MM.1S (cell line): ENCODE measurements at regions not wholly inside any gene's neighbourhood (a gene's known extent, or its start where the extent isn't known, plus 50 kb on each side); places are given as distances from the start of the nearest gene placed in this dataset.

Source experiments
- DNase-seq: peaks from one replicate; pipeline ENCODE4 v3.0.0-alpha.2; 2015
- H2AFZ ChIP-seq: fragments of 300-600 bp; sonication (generic); 2 replicates; pipeline ENCODE4 v1.6.0; 2016; ENCODE audit warnings: antibody characterized with exemption, low read length
- H3F3A ChIP-seq: fragments of 300-600 bp; sonication (generic); 2 replicates; pipeline ENCODE4 v1.6.1; 2016; ENCODE audit warnings: mild to moderate bottlenecking, antibody characterized with exemption, low read length, moderate library complexity, mixed read lengths; ENCODE audit not compliant: insufficient read depth
- H3K27ac ChIP-seq: fragments of 300-600 bp; sonication (generic); 2 replicates; pipeline ENCODE4 v1.5.1; 2016; ENCODE audit warnings: mild to moderate bottlenecking, low read length
- H3K27me3 ChIP-seq: fragments of 300-600 bp; sonication (generic); replicated peaks from 2 replicates; pipeline ENCODE4 v1.6.0; 2016; ENCODE audit warnings: low read length; ENCODE audit not compliant: insufficient read depth
- H3K36me3 ChIP-seq: fragments of 300-600 bp; sonication (generic); replicated peaks from 2 replicates; pipeline ENCODE4 v1.6.1; 2016; ENCODE audit warnings: mild to moderate bottlenecking, low read length, mixed read lengths; ENCODE audit not compliant: insufficient read depth
- H3K4me1 ChIP-seq: fragments of 300-600 bp; sonication (generic); 2 replicates; pipeline ENCODE4 v1.6.1; 2016; ENCODE audit warnings: low read length, mixed read lengths
- H3K4me2 ChIP-seq: fragments of 300-600 bp; sonication (generic); 2 replicates; pipeline ENCODE4 v1.6.0; 2016; ENCODE audit warnings: low read depth, low read length
- H3K4me3 ChIP-seq: fragments of 300-600 bp; sonication (generic); 2 replicates; pipeline ENCODE4 v1.5.1; 2016; ENCODE audit warnings: low read length, mixed read lengths
- H3K79me2 ChIP-seq: fragments of 300-600 bp; sonication (generic); 2 replicates; pipeline ENCODE4 v1.6.1; 2016; ENCODE audit warnings: mixed run types, low read length, mixed read lengths
- H3K9ac ChIP-seq: fragments of 300-600 bp; sonication (generic); 2 replicates; pipeline ENCODE4 v1.6.1; 2016; ENCODE audit warnings: low read length, mixed read lengths
- H3K9me2 ChIP-seq: fragments of 300-600 bp; sonication (generic); replicated peaks from 2 replicates; pipeline ENCODE4 v1.6.1; 2016; ENCODE audit warnings: mild to moderate bottlenecking, low read length, mixed read lengths; ENCODE audit not compliant: insufficient read depth
- H3K9me3 ChIP-seq: fragments of 300-600 bp; sonication (generic); replicated peaks from 2 replicates; pipeline ENCODE4 v1.6.1; 2016; ENCODE audit warnings: mild to moderate bottlenecking, low read length, mixed read lengths; ENCODE audit not compliant: insufficient read depth
- H4K20me1 ChIP-seq: fragments of 300-600 bp; sonication (generic); 2 replicates; pipeline ENCODE4 v1.6.1; 2016; ENCODE audit warnings: mild to moderate bottlenecking, low read length, moderate library complexity, mixed read lengths; ENCODE audit not compliant: insufficient read depth
- CTCF ChIP-seq: fragments of 300-600 bp; sonication (generic); IDR thresholded peaks from 2 replicates; pipeline ENCODE4 v1.5.1; 2016; ENCODE audit warnings: antibody characterized with exemption, low read length, mixed read lengths
- EZH2 ChIP-seq: fragments of 300-600 bp; sonication (generic); optimal IDR thresholded peaks from 2 replicates; pipeline ENCODE3; 2017; ENCODE audit warnings: low read depth, mild to moderate bottlenecking, antibody characterized with exemption, low read length, mixed read lengths
- EZH2phosphoT487 ChIP-seq: fragments of 300-600 bp; sonication (generic); IDR thresholded peaks from 2 replicates; pipeline ENCODE4 v1.6.1; 2018; ENCODE audit warnings: antibody characterized with exemption, low read length

- Histone ChIP-seq H3K79me2 (no peaks in the 10 kb centered on the region), H3K27me3 (peaks cover 86% of the 10 kb centered on the region), H3K9me2 (no peaks in the 10 kb centered on the region), H3K36me3 (no peaks in the 10 kb centered on the region), H3K9ac (no peak overlapping the region), H3F3A (no peaks in the 10 kb centered on the region), H4K20me1 (no peaks in the 10 kb centered on the region), H3K4me2 (no peak overlapping the region), H3K27ac (no peak overlapping the region), H2AFZ (no peak overlapping the region), H3K4me3 (no peak overlapping the region), H3K4me1 (no peaks in the 10 kb centered on the region), H3K9me3 (no peaks in the 10 kb centered on the region)
- no peak for DNase-seq
- TF ChIP-seq EZH2phosphoT487 = no peak
- TF ChIP-seq EZH2 = no peak
- no peak for TF ChIP-seq CTCF
These were observed 88.8 kb downstream of the CPZ start for GRCh38 chr4:8681391-8681790.

DNA sequence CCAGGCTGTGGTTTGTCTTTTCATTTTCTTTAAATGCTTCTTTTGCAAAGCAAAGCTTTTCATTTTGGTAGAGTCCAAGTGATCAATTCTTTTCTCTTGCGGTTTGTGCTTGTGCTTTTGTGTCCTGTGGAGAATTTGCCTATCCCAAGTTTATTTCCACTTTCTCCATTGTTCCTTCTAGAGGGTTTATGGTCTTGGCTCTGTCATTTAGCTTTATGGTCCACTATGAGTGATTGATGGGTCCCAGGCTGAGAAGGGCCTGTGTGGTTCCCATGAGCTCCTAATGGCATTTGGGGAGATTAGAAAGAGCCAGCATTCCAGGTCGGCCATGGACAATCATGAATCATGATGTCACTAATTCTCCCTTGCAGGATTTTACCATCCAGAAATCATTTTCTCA lies 86.5 kb downstream of the CPZ start:
- Histone ChIP-seq H3F3A (no peaks in the 10 kb centered on the region), H2AFZ (no peak overlapping the region), H3K79me2 (no peaks in the 10 kb centered on the region), H3K36me3 (no peaks in the 10 kb centered on the region), H3K27me3 (peaks cover 86% of the 10 kb centered on the region), H3K4me1 (no peaks in the 10 kb centered on the region), H3K27ac (no peak overlapping the region), H3K4me3 (no peak overlapping the region), H3K9me2 (no peaks in the 10 kb centered on the region), H3K9ac (no peak overlapping the region), H4K20me1 (no peaks in the 10 kb centered on the region), H3K4me2 (no peak overlapping the region), H3K9me3 (no peaks in the 10 kb centered on the region)
- DNase-seq = no peak
- TF ChIP-seq CTCF = no peak
- no peak for TF ChIP-seq EZH2
- TF ChIP-seq EZH2phosphoT487 = no peak

GRCh38 chr4:8676676-8677075 lies 84.1 kb downstream of the CPZ start:
- TF ChIP-seq EZH2 = no peak
- TF ChIP-seq EZH2phosphoT487 = no peak
- no peak for TF ChIP-seq CTCF
- Histone ChIP-seq H4K20me1 (no peaks in the 10 kb centered on the region), H3K9me3 (no peaks in the 10 kb centered on the region), H3K36me3 (no peaks in the 10 kb centered on the region), H3K4me2 (no peak overlapping the region), H3K4me1 (no peaks in the 10 kb centered on the region), H3K9me2 (no peaks in the 10 kb centered on the region), H2AFZ (no peak overlapping the region), H3K4me3 (no peak overlapping the region), H3K27me3 (peaks cover 90% of the 10 kb centered on the region), H3K27ac (no peak overlapping the region), H3F3A (no peaks in the 10 kb centered on the region), H3K79me2 (no peaks in the 10 kb centered on the region), H3K9ac (no peak overlapping the region)
- DNase-seq = no peak
